ENCODE measurements at regions not wholly inside any gene's neighbourhood (a gene's known extent, or its start where the extent isn't known, plus 50 kb on each side); places are given as distances from the start of the nearest gene placed in this dataset.

- Mint-ChIP-seq H3K4me1 (ENCODE audit: low read depth) (no peaks in the 10 kb centered on the region), H3K4me3 (no peak overlapping the region), H3K9me3 (peaks cover 16% of the 10 kb centered on the region), H3K27me3 (ENCODE audit: low read depth) (no peaks in the 10 kb centered on the region), H3K36me3 (ENCODE audit: insufficient read depth) (no peaks in the 10 kb centered on the region)
- DNase-seq (no peak), ATAC-seq (no peak)
Observed at GRCh38 chr2:185337033-185337432, 401.6 kb upstream of the FSIP2 start.

GRCh38 chr2:185338104-185338503 lies 400.5 kb upstream of the FSIP2 start:
- Mint-ChIP-seq H3K9me3 (peaks cover 16% of the 10 kb centered on the region), H3K36me3 (ENCODE audit: insufficient read depth) (no peaks in the 10 kb centered on the region), H3K4me1 (ENCODE audit: low read depth) (no peaks in the 10 kb centered on the region), H3K27me3 (ENCODE audit: low read depth) (no peaks in the 10 kb centered on the region), H3K4me3 (no peak overlapping the region)
- ATAC-seq (no peak), DNase-seq (no peak)

- Mint-ChIP-seq H3K27me3 (ENCODE audit: low read depth) (no peaks in the 10 kb centered on the region), H3K9me3 (peaks cover 6% of the 10 kb centered on the region), H3K4me3 (no peak overlapping the region), H3K36me3 (ENCODE audit: insufficient read depth) (no peaks in the 10 kb centered on the region), H3K4me1 (ENCODE audit: low read depth) (no peaks in the 10 kb centered on the region)
- no peak for ATAC-seq
- DNase-seq = no peak
Observed at GRCh38 chr2:185347445-185347844, 391.2 kb upstream of the FSIP2 start.

- DNase-seq = no peak
- H3K36me3 Mint-ChIP-seq (ENCODE audit: insufficient read depth) = no peaks in the 10 kb centered on the region
Observed at GRCh38 chr2:185360776-185361175, 377.8 kb upstream of the FSIP2 start.

GRCh38 chr2:185372188-185372587 lies 366.4 kb upstream of the FSIP2 start:
- no peak for ATAC-seq
- H3K4me1 Mint-ChIP-seq (ENCODE audit: low read depth) = no peaks in the 10 kb centered on the region
- no peaks in the 10 kb centered on the region for H3K27me3 Mint-ChIP-seq (ENCODE audit: low read depth)

More at GRCh38 chr2:185360776-185361175, 377.8 kb upstream of the FSIP2 start:
- H3K27me3 Mint-ChIP-seq (ENCODE audit: low read depth) = no peaks in the 10 kb centered on the region
- no peaks in the 10 kb centered on the region for H3K9me3 Mint-ChIP-seq
- H3K4me3 Mint-ChIP-seq = no peak overlapping the region
- no peaks in the 10 kb centered on the region for H3K4me1 Mint-ChIP-seq (ENCODE audit: low read depth)
- ATAC-seq = no peak

GRCh38 chr2:185373229-185373628 lies 365.4 kb upstream of the FSIP2 start:
- DNase-seq = no peak
- no peaks in the 10 kb centered on the region for H3K4me1 Mint-ChIP-seq (ENCODE audit: low read depth)
- no peak for ATAC-seq
- H3K36me3 Mint-ChIP-seq (ENCODE audit: insufficient read depth) = no peaks in the 10 kb centered on the region
- H3K4me3 Mint-ChIP-seq = no peak overlapping the region
- H3K27me3 Mint-ChIP-seq (ENCODE audit: low read depth) = no peaks in the 10 kb centered on the region
- peaks cover 7% of the 10 kb centered on the region for H3K9me3 Mint-ChIP-seq

More at GRCh38 chr2:185372188-185372587, 366.4 kb upstream of the FSIP2 start:
- no peak for DNase-seq
- Mint-ChIP-seq H3K4me3 (no peak overlapping the region), H3K36me3 (ENCODE audit: insufficient read depth) (no peaks in the 10 kb centered on the region), H3K9me3 (peaks cover under 1% of the 10 kb centered on the region)

- Mint-ChIP-seq H3K4me1 (ENCODE audit: low read depth) (no peaks in the 10 kb centered on the region), H3K4me3 (no peak overlapping the region), H3K36me3 (ENCODE audit: insufficient read depth) (no peaks in the 10 kb centered on the region), H3K9me3 (peaks cover 7% of the 10 kb centered on the region), H3K27me3 (ENCODE audit: low read depth) (no peaks in the 10 kb centered on the region)
- ATAC-seq = no peak
- DNase-seq = no peak
Observed at GRCh38 chr2:185374878-185375277, 363.7 kb upstream of the FSIP2 start.

GRCh38 chr2:185375731-185376130 lies 362.9 kb upstream of the FSIP2 start:
- ATAC-seq = no peak

GRCh38 chr2:185381631-185382030 lies 357.0 kb upstream of the FSIP2 start:
- peaks cover 10% of the 10 kb centered on the region for H3K9me3 Mint-ChIP-seq
- ATAC-seq (no peak), DNase-seq (no peak)
- H3K36me3 Mint-ChIP-seq (ENCODE audit: insufficient read depth) = no peaks in the 10 kb centered on the region
- H3K4me3 Mint-ChIP-seq = no peak overlapping the region
- no peaks in the 10 kb centered on the region for H3K4me1 Mint-ChIP-seq (ENCODE audit: low read depth)
- H3K27me3 Mint-ChIP-seq (ENCODE audit: low read depth) = no peaks in the 10 kb centered on the region

More at GRCh38 chr2:185375731-185376130, 362.9 kb upstream of the FSIP2 start:
- Mint-ChIP-seq H3K9me3 (peaks cover 7% of the 10 kb centered on the region), H3K4me1 (ENCODE audit: low read depth) (no peaks in the 10 kb centered on the region), H3K4me3 (no peak overlapping the region), H3K36me3 (ENCODE audit: insufficient read depth) (no peaks in the 10 kb centered on the region), H3K27me3 (ENCODE audit: low read depth) (no peaks in the 10 kb centered on the region)
- no peak for DNase-seq

GRCh38 chr2:185384822-185385560 lies 353.6 kb upstream of the FSIP2 start:
- no peak for ATAC-seq
- no peak for DNase-seq
- Mint-ChIP-seq H3K4me3 (no peak overlapping the region), H3K4me1 (ENCODE audit: low read depth) (no peaks in the 10 kb centered on the region), H3K36me3 (ENCODE audit: insufficient read depth) (no peaks in the 10 kb centered on the region), H3K27me3 (ENCODE audit: low read depth) (no peaks in the 10 kb centered on the region), H3K9me3 (peaks cover 6% of the 10 kb centered on the region)

GRCh38 chr2:185388226-185388625 lies 350.4 kb upstream of the FSIP2 start:
- Mint-ChIP-seq H3K4me3 (no peak overlapping the region), H3K27me3 (ENCODE audit: low read depth) (no peaks in the 10 kb centered on the region), H3K4me1 (ENCODE audit: low read depth) (no peaks in the 10 kb centered on the region), H3K9me3 (peaks cover 3% of the 10 kb centered on the region), H3K36me3 (ENCODE audit: insufficient read depth) (no peaks in the 10 kb centered on the region)
- ATAC-seq (no peak), DNase-seq (no peak)

- no peak for DNase-seq
Observed at GRCh38 chr2:185391543-185391942, 347.1 kb upstream of the FSIP2 start.

GRCh38 chr2:185393091-185393490 lies 345.5 kb upstream of the FSIP2 start:
- H3K4me1 Mint-ChIP-seq (ENCODE audit: low read depth) = no peaks in the 10 kb centered on the region
- ATAC-seq (no peak), DNase-seq (no peak)
- H3K9me3 Mint-ChIP-seq = no peaks in the 10 kb centered on the region
- no peak overlapping the region for H3K4me3 Mint-ChIP-seq
- H3K27me3 Mint-ChIP-seq (ENCODE audit: low read depth) = no peaks in the 10 kb centered on the region
- no peaks in the 10 kb centered on the region for H3K36me3 Mint-ChIP-seq (ENCODE audit: insufficient read depth)

More at GRCh38 chr2:185391543-185391942, 347.1 kb upstream of the FSIP2 start:
- Mint-ChIP-seq H3K4me3 (no peak overlapping the region), H3K36me3 (ENCODE audit: insufficient read depth) (no peaks in the 10 kb centered on the region), H3K9me3 (peaks cover 3% of the 10 kb centered on the region), H3K27me3 (ENCODE audit: low read depth) (no peaks in the 10 kb centered on the region), H3K4me1 (ENCODE audit: low read depth) (no peaks in the 10 kb centered on the region)
- ATAC-seq = no peak

- Mint-ChIP-seq H3K4me1 (ENCODE audit: low read depth) (no peaks in the 10 kb centered on the region), H3K36me3 (ENCODE audit: insufficient read depth) (no peaks in the 10 kb centered on the region), H3K9me3 (peaks cover 4% of the 10 kb centered on the region), H3K4me3 (no peak overlapping the region), H3K27me3 (ENCODE audit: low read depth) (no peaks in the 10 kb centered on the region)
- DNase-seq = no peak
- ATAC-seq = no peak
Observed at GRCh38 chr2:185402474-185402873, 336.1 kb upstream of the FSIP2 start.

GRCh38 chr2:185404578-185404977 lies 334.0 kb upstream of the FSIP2 start:
- Mint-ChIP-seq H3K27me3 (ENCODE audit: low read depth) (no peaks in the 10 kb centered on the region), H3K4me3 (no peak overlapping the region), H3K4me1 (ENCODE audit: low read depth) (no peaks in the 10 kb centered on the region), H3K36me3 (ENCODE audit: insufficient read depth) (no peaks in the 10 kb centered on the region), H3K9me3 (peaks cover 2% of the 10 kb centered on the region)
- no peak for ATAC-seq
- DNase-seq = no peak

All from activated T-cell treated with anti-CD3 and anti-CD28 coated beads, Interleukin-2, amount 50 U/mL, for 4 hours (primary cell).